Memory B cell (primary cell): ENCODE measurements at regions not wholly inside any gene's neighbourhood (a gene's known extent, or its start where the extent isn't known, plus 50 kb on each side); places are given as distances from the start of the nearest gene placed in this dataset.

ENCODE experiments used
- ATAC-seq: fragments of 150-1000 bp; cut with Tn5 transposase; 2 replicates; pipeline ENCODE4 v1.10.0; 2021; ENCODE audit warnings: low read depth, mild to moderate bottlenecking, moderate library complexity
- DNase-seq, 2 donors: peaks; one replicate each; pipeline ENCODE4 v3.0.0; 2022; ENCODE audit warnings: low spot score in 2 of 2
- H3K27ac Mint-ChIP-seq: one replicate; pipeline ENCODE4 v1.8.0; 2022; ENCODE audit warnings: mild to moderate bottlenecking, moderate library complexity, mixed read lengths
- H3K27me3 Mint-ChIP-seq: one replicate; pipeline ENCODE4 v1.8.0; 2022; ENCODE audit warnings: mixed read lengths
- H3K36me3 Mint-ChIP-seq: one replicate; pipeline ENCODE4 v1.8.0; 2022; ENCODE audit warnings: mild to moderate bottlenecking, mixed read lengths
- H3K4me1 Mint-ChIP-seq: one replicate; pipeline ENCODE4 v1.8.0; 2022; ENCODE audit warnings: mixed read lengths
- H3K4me3 Mint-ChIP-seq: one replicate; pipeline ENCODE4 v1.8.0; 2022; ENCODE audit warnings: mild to moderate bottlenecking, moderate library complexity, mixed read lengths
- H3K9me3 Mint-ChIP-seq: one replicate; pipeline ENCODE4 v1.8.0; 2022; ENCODE audit warnings: mixed read lengths

- DNase-seq (no peak), ATAC-seq (no peak)
- Mint-ChIP-seq H3K9me3 (peaks cover 1% of the 10 kb centered on the region), H3K27me3 (peaks cover 3% of the 10 kb centered on the region), H3K36me3 (no peaks in the 10 kb centered on the region), H3K27ac (no peak overlapping the region), H3K4me3 (no peak overlapping the region), H3K4me1 (no peaks in the 10 kb centered on the region)
Observed at GRCh38 chr7:41013117-41013516, 689.8 kb downstream of the INHBA start.

- Mint-ChIP-seq H3K36me3 (no peaks in the 10 kb centered on the region), H3K4me1 (no peaks in the 10 kb centered on the region), H3K27me3 (peaks cover 3% of the 10 kb centered on the region), H3K4me3 (no peak overlapping the region), H3K27ac (no peak overlapping the region), H3K9me3 (peaks cover 1% of the 10 kb centered on the region)
- no peak for ATAC-seq
- no peak for DNase-seq
Observed at GRCh38 chr7:41012041-41012440, 690.8 kb downstream of the INHBA start.

GRCh38 chr7:41010967-41011366, 691.9 kb downstream of the INHBA start:
- H3K4me3 Mint-ChIP-seq, result no peak overlapping the region
- DNase-seq (no peak), ATAC-seq (no peak)
- no peak overlapping the region for H3K27ac Mint-ChIP-seq
- no peaks in the 10 kb centered on the region for H3K4me1 Mint-ChIP-seq
- no peaks in the 10 kb centered on the region for H3K36me3 Mint-ChIP-seq
- peaks cover 1% of the 10 kb centered on the region for H3K9me3 Mint-ChIP-seq
- H3K27me3 Mint-ChIP-seq, result peaks cover 3% of the 10 kb centered on the region

GRCh38 chr7:41010418-41010817, 692.5 kb downstream of the INHBA start:
- Mint-ChIP-seq H3K4me1 (no peaks in the 10 kb centered on the region), H3K36me3 (no peaks in the 10 kb centered on the region), H3K4me3 (no peak overlapping the region), H3K27me3 (peaks cover 3% of the 10 kb centered on the region), H3K27ac (no peak overlapping the region), H3K9me3 (peaks cover 1% of the 10 kb centered on the region)
- ATAC-seq (no peak), DNase-seq (no peak)

GRCh38 chr7:41007811-41008210, 695.1 kb downstream of the INHBA start:
- ATAC-seq, result no peak
- no peak for DNase-seq
- Mint-ChIP-seq H3K27ac (no peak overlapping the region), H3K9me3 (peaks cover 1% of the 10 kb centered on the region), H3K4me1 (no peaks in the 10 kb centered on the region), H3K27me3 (peaks cover 3% of the 10 kb centered on the region), H3K36me3 (no peaks in the 10 kb centered on the region), H3K4me3 (no peak overlapping the region)

- Mint-ChIP-seq H3K9me3 (peaks cover 1% of the 10 kb centered on the region), H3K4me3 (no peak overlapping the region), H3K27ac (no peak overlapping the region), H3K27me3 (peaks cover 3% of the 10 kb centered on the region), H3K36me3 (no peaks in the 10 kb centered on the region), H3K4me1 (no peaks in the 10 kb centered on the region)
- ATAC-seq (no peak), DNase-seq (no peak)
Observed at GRCh38 chr7:41007351-41007751, 695.5 kb downstream of the INHBA start.

GRCh38 chr7:41006306-41006995, 696.4 kb downstream of the INHBA start:
- no peak for DNase-seq
- H3K4me3 Mint-ChIP-seq, result no peak overlapping the region
- H3K36me3 Mint-ChIP-seq, result no peaks in the 10 kb centered on the region
- H3K27me3 Mint-ChIP-seq, result peaks cover 3% of the 10 kb centered on the region
- ATAC-seq, result no peak
- peaks cover 1% of the 10 kb centered on the region for H3K9me3 Mint-ChIP-seq
- H3K27ac Mint-ChIP-seq, result no peak overlapping the region
- H3K4me1 Mint-ChIP-seq, result no peaks in the 10 kb centered on the region

GRCh38 chr7:41005374-41005901, 697.5 kb downstream of the INHBA start:
- Mint-ChIP-seq H3K4me1 (no peaks in the 10 kb centered on the region), H3K36me3 (no peaks in the 10 kb centered on the region)
- no peak for DNase-seq

GRCh38 chr7:41003977-41004376, 698.9 kb downstream of the INHBA start:
- Mint-ChIP-seq H3K27me3 (no peaks in the 10 kb centered on the region), H3K36me3 (no peaks in the 10 kb centered on the region), H3K4me3 (no peak overlapping the region), H3K4me1 (no peaks in the 10 kb centered on the region), H3K27ac (no peak overlapping the region), H3K9me3 (peaks cover 3% of the 10 kb centered on the region)
- DNase-seq, result no peak
- ATAC-seq, result no peak

More at GRCh38 chr7:41005374-41005901, 697.5 kb downstream of the INHBA start:
- no peak overlapping the region for H3K4me3 Mint-ChIP-seq
- no peak overlapping the region for H3K27ac Mint-ChIP-seq
- H3K27me3 Mint-ChIP-seq, result peaks cover 3% of the 10 kb centered on the region
- no peak for ATAC-seq
- H3K9me3 Mint-ChIP-seq, result peaks cover 4% of the 10 kb centered on the region

- Mint-ChIP-seq H3K27me3 (no peaks in the 10 kb centered on the region), H3K27ac (no peak overlapping the region), H3K4me3 (no peak overlapping the region), H3K4me1 (no peaks in the 10 kb centered on the region), H3K9me3 (peaks cover 3% of the 10 kb centered on the region), H3K36me3 (no peaks in the 10 kb centered on the region)
- ATAC-seq (no peak), DNase-seq (no peak)
Observed at GRCh38 chr7:41003611-41003940, 699.3 kb downstream of the INHBA start.

- no peaks in the 10 kb centered on the region for H3K36me3 Mint-ChIP-seq
- no peaks in the 10 kb centered on the region for H3K27me3 Mint-ChIP-seq
- H3K4me3 Mint-ChIP-seq, result no peak overlapping the region
- no peaks in the 10 kb centered on the region for H3K4me1 Mint-ChIP-seq
- DNase-seq, result no peak
- peaks cover 3% of the 10 kb centered on the region for H3K9me3 Mint-ChIP-seq
- no peak overlapping the region for H3K27ac Mint-ChIP-seq
- ATAC-seq, result no peak
Observed at GRCh38 chr7:41002741-41003610, 699.9 kb downstream of the INHBA start.

- H3K4me1 Mint-ChIP-seq, result no peaks in the 10 kb centered on the region
- H3K36me3 Mint-ChIP-seq, result no peaks in the 10 kb centered on the region
- H3K27me3 Mint-ChIP-seq, result peaks cover 8% of the 10 kb centered on the region
- H3K4me3 Mint-ChIP-seq, result no peak overlapping the region
- H3K27ac Mint-ChIP-seq, result no peak overlapping the region
- ATAC-seq (no peak), DNase-seq (no peak)
- peaks cover 3% of the 10 kb centered on the region for H3K9me3 Mint-ChIP-seq
Observed at GRCh38 chr7:41000042-41000441, 702.8 kb downstream of the INHBA start.

- no peak overlapping the region for H3K27ac Mint-ChIP-seq
- H3K27me3 Mint-ChIP-seq, result peaks cover 8% of the 10 kb centered on the region
- DNase-seq (no peak), ATAC-seq (no peak)
- H3K36me3 Mint-ChIP-seq, result no peaks in the 10 kb centered on the region
- H3K9me3 Mint-ChIP-seq, result peaks cover 3% of the 10 kb centered on the region
- no peaks in the 10 kb centered on the region for H3K4me1 Mint-ChIP-seq
- H3K4me3 Mint-ChIP-seq, result no peak overlapping the region
Observed at GRCh38 chr7:40996233-40996677, 706.6 kb downstream of the INHBA start.

- no peaks in the 10 kb centered on the region for H3K36me3 Mint-ChIP-seq
- DNase-seq, result no peak
- H3K9me3 Mint-ChIP-seq, result no peaks in the 10 kb centered on the region
- no peaks in the 10 kb centered on the region for H3K4me1 Mint-ChIP-seq
- peaks cover 2% of the 10 kb centered on the region for H3K27me3 Mint-ChIP-seq
- H3K4me3 Mint-ChIP-seq, result no peak overlapping the region
- no peak overlapping the region for H3K27ac Mint-ChIP-seq
- no peak for ATAC-seq
Observed at GRCh38 chr7:40990841-40991240, 712.0 kb downstream of the INHBA start.
